Smooth muscle cell (in vitro differentiated cells): ENCODE measurements at regions not wholly inside any gene's neighbourhood (a gene's known extent, or its start where the extent isn't known, plus 50 kb on each side); places are given as distances from the start of the nearest gene placed in this dataset.

ENCODE experiments used
- DNase-seq: peaks from one replicate; lab custom pipeline; 2025; ENCODE audit not compliant: unreplicated experiment; lab: John Stamatoyannopoulos, UW
- H2AFZ ChIP-seq: fragments of 200-600 bp; sonication (generic); 2 replicates; pipeline ENCODE4 v1.6.0; 2016; ENCODE audit warnings: antibody characterized with exemption, low read depth, mild to moderate bottlenecking
- H3F3A ChIP-seq: fragments of 200-600 bp; sonication (generic); 2 replicates; pipeline ENCODE4 v1.6.0; 2017; ENCODE audit warnings: antibody characterized with exemption, low read depth
- H3K27ac ChIP-seq: fragments of 200-600 bp; sonication (generic); 2 replicates; pipeline ENCODE4 v1.5.1; 2016; ENCODE audit warnings: low read depth, mild to moderate bottlenecking
- H3K27me3 ChIP-seq: fragments of 200-600 bp; sonication (generic); 2 replicates; pipeline ENCODE4 v1.6.1; 2016; ENCODE audit warnings: low read depth, mild to moderate bottlenecking
- H3K36me3 ChIP-seq: fragments of 200-600 bp; sonication (generic); 2 replicates; pipeline ENCODE4 v1.5.1; 2016; ENCODE audit warnings: low read depth
- H3K4me1 ChIP-seq: fragments of 200-600 bp; sonication (generic); 2 replicates; pipeline ENCODE4 v1.5.1; 2016; ENCODE audit warnings: low read depth
- H3K4me2 ChIP-seq: fragments of 200-600 bp; sonication (generic); 2 replicates; pipeline ENCODE4 v1.6.0; 2016; ENCODE audit warnings: mild to moderate bottlenecking
- H3K4me3 ChIP-seq: fragments of 200-600 bp; sonication (generic); 2 replicates; pipeline ENCODE4 v1.5.1; 2016; ENCODE audit warnings: mild to moderate bottlenecking
- H3K79me2 ChIP-seq: fragments of 200-600 bp; sonication (generic); 2 replicates; pipeline ENCODE4 v1.6.0; 2016; ENCODE audit warnings: low read depth, mild to moderate bottlenecking
- H3K9ac ChIP-seq: fragments of 200-600 bp; sonication (generic); 2 replicates; pipeline ENCODE4 v1.6.0; 2016; ENCODE audit warnings: low read depth
- H3K9me3 ChIP-seq: fragments of 200-600 bp; sonication (generic); replicated peaks from 2 replicates; pipeline ENCODE4 v1.5.1; 2016; ENCODE audit warnings: low read depth
- H4K20me1 ChIP-seq: fragments of 200-600 bp; sonication (generic); 2 replicates; pipeline ENCODE4 v1.6.0; 2016; ENCODE audit warnings: low read depth
- WGBS: methylation state at CpG from one replicate; pipeline ENCODE4 v1.1.7; 2016; ENCODE audit warnings: low lambda C conversion rate; 5-methylcytosine and 5-hydroxymethylcytosine counted together
- TF ChIP-seq, protein P1 (sequence below): fragments of 200-600 bp; sonication (generic); IDR thresholded peaks from 2 replicates; pipeline ENCODE4 v1.5.1; 2017; ENCODE audit warnings: borderline replicate concordance, mild to moderate bottlenecking, antibody characterized with exemption; ENCODE audit not compliant: insufficient read depth, poor library complexity, severe bottlenecking

DNA sequence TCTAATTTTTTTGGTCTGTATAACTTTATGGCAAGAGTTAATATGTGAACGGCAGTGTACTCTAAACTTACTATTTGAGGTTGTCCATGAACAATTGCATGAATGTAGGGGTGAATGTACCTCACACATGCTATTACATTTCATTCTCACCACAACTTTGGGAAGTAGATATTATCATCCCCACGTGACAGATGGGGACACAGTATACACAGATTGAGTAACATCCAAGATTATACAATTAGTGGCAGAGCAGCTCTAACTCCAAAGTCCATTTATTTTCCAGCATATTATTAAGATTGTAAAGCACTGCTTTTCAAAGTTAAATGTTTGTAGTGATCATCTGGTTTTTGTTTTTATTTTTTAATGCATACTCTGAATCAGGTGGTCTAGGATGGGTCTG lies 622.1 kb upstream of the ZEB2 start:
- no peaks in the 10 kb centered on the region for H3K9me3 ChIP-seq
- H2AFZ ChIP-seq, result no peak overlapping the region
- DNase-seq, result no peak
- no peaks in the 10 kb centered on the region for H3F3A ChIP-seq
- H3K27me3 ChIP-seq, result no peaks in the 10 kb centered on the region
- WGBS, result 71% methylated on average over 2 of the region's 2 CpGs
- no peak overlapping the region for H3K4me2 ChIP-seq
- H3K36me3 ChIP-seq, result no peaks in the 10 kb centered on the region
- H4K20me1 ChIP-seq, result no peaks in the 10 kb centered on the region
- no peak overlapping the region for H3K9ac ChIP-seq
- H3K27ac ChIP-seq, result no peak overlapping the region
- no peaks in the 10 kb centered on the region for H3K4me1 ChIP-seq
- H3K4me3 ChIP-seq, result no peak overlapping the region
- no peaks in the 10 kb centered on the region for H3K79me2 ChIP-seq
- TF ChIP-seq, protein P1, sequence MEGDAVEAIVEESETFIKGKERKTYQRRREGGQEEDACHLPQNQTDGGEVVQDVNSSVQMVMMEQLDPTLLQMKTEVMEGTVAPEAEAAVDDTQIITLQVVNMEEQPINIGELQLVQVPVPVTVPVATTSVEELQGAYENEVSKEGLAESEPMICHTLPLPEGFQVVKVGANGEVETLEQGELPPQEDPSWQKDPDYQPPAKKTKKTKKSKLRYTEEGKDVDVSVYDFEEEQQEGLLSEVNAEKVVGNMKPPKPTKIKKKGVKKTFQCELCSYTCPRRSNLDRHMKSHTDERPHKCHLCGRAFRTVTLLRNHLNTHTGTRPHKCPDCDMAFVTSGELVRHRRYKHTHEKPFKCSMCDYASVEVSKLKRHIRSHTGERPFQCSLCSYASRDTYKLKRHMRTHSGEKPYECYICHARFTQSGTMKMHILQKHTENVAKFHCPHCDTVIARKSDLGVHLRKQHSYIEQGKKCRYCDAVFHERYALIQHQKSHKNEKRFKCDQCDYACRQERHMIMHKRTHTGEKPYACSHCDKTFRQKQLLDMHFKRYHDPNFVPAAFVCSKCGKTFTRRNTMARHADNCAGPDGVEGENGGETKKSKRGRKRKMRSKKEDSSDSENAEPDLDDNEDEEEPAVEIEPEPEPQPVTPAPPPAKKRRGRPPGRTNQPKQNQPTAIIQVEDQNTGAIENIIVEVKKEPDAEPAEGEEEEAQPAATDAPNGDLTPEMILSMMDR, result no peak

DNA sequence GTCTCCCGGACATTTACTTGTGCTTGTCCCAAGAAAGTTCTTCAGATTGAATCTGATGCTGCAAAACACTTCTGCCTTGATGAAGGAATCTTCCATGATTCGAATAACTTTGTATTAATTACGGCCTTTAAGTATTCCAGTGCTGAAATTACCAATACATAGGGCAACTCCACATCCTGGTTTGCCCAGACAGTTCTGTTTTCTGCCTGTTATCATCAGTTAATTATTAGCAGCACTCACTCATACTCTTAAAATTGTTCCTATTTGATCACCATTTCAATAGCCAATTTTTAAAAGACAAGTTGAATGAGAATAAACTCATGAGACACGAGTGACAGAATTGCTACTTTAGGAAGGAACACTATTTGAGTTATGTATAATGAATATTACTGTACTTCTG lies 620.7 kb upstream of the ZEB2 start:
- H3K4me1 ChIP-seq, result no peaks in the 10 kb centered on the region

GRCh38 chr2:145138626-145139025 lies 618.7 kb upstream of the ZEB2 start:
- peak overlapping the region; percentile 8 for H2AFZ ChIP-seq

More for the DNA sequence above, 620.7 kb upstream of the ZEB2 start:
- Histone ChIP-seq H3K9ac (no peak overlapping the region), H3K9me3 (no peaks in the 10 kb centered on the region), H3F3A (no peaks in the 10 kb centered on the region), H3K36me3 (no peaks in the 10 kb centered on the region), H3K27ac (no peak overlapping the region), H3K79me2 (no peaks in the 10 kb centered on the region), H2AFZ (no peak overlapping the region), H3K4me3 (no peak overlapping the region), H3K27me3 (no peaks in the 10 kb centered on the region), H3K4me2 (no peak overlapping the region), H4K20me1 (no peaks in the 10 kb centered on the region)
- 95% methylated on average over 4 of the region's 4 CpGs for WGBS
- DNase-seq, result no peak
- TF ChIP-seq, protein P1, result no peak

GRCh38 chr2:145137901-145138300 lies 618.0 kb upstream of the ZEB2 start:
- H3K79me2 ChIP-seq, result no peaks in the 10 kb centered on the region
- WGBS, result 95% methylated on average over 1 of the region's 1 CpG
- no peaks in the 10 kb centered on the region for H3K9me3 ChIP-seq
- H4K20me1 ChIP-seq, result no peaks in the 10 kb centered on the region
- no peak overlapping the region for H3K4me2 ChIP-seq
- no peaks in the 10 kb centered on the region for H3F3A ChIP-seq
- no peak for DNase-seq
- H3K36me3 ChIP-seq, result no peaks in the 10 kb centered on the region
- H3K9ac ChIP-seq, result no peak overlapping the region
- no peak overlapping the region for H3K4me3 ChIP-seq
- H3K4me1 ChIP-seq, result no peaks in the 10 kb centered on the region
- no peak overlapping the region for H3K27ac ChIP-seq
- TF ChIP-seq, protein P1, result no peak
- H2AFZ ChIP-seq, result no peak overlapping the region
- H3K27me3 ChIP-seq, result no peaks in the 10 kb centered on the region

More at GRCh38 chr2:145138626-145139025, 618.7 kb upstream of the ZEB2 start:
- no peaks in the 10 kb centered on the region for H3K36me3 ChIP-seq
- H4K20me1 ChIP-seq, result no peaks in the 10 kb centered on the region
- no peak overlapping the region for H3K27ac ChIP-seq
- TF ChIP-seq, protein P1, result no peak
- 93% methylated on average over 2 of the region's 2 CpGs for WGBS
- H3K27me3 ChIP-seq, result no peaks in the 10 kb centered on the region
- H3K9ac ChIP-seq, result no peak overlapping the region
- no peak for DNase-seq
- H3K4me3 ChIP-seq, result no peak overlapping the region
- H3K4me1 ChIP-seq, result no peaks in the 10 kb centered on the region
- no peak overlapping the region for H3K4me2 ChIP-seq
- H3K9me3 ChIP-seq, result no peaks in the 10 kb centered on the region
- no peaks in the 10 kb centered on the region for H3K79me2 ChIP-seq
- no peaks in the 10 kb centered on the region for H3F3A ChIP-seq
